Naive thymus-derived CD4-positive, alpha-beta T cell (primary cell): ENCODE measurements at regions not wholly inside any gene's neighbourhood (a gene's known extent, or its start where the extent isn't known, plus 50 kb on each side); places are given as distances from the start of the nearest gene placed in this dataset.

Source experiments
- ATAC-seq: fragments of 150-1000 bp; cut with Tn5 transposase; 2 replicates; pipeline ENCODE4 v1.10.0; 2021; ENCODE audit warnings: mild to moderate bottlenecking, moderate library complexity
- CTCF ChIA-PET: fragments of 350-600 bp; sonication (Branson Sonifier 250); formaldehyde crosslinking; loops from one replicate; lab custom pipeline; 2021; ENCODE audit warnings: antibody characterized with exemption; lab: Charles Lee
- POLR2A ChIA-PET: fragments of 350-600 bp; sonication (Branson Sonifier 250); formaldehyde crosslinking; loops from one replicate; lab custom pipeline; 2021; ENCODE audit warnings: antibody characterized with exemption, inconsistent platforms; lab: Charles Lee
- DNase-seq, 9 donors: peaks; one replicate each; pipeline versions ENCODE4 v3.0.0 to v3.0.0-alpha.2; 2020 to 2022; ENCODE audit warnings: mixed read lengths in 1 of 9
- H3K27ac ChIP-seq: one replicate; pipeline ENCODE4 v1.7.0; 2013; ENCODE audit warnings: mild to moderate bottlenecking, low read depth, low read length, moderate library complexity
- H3K27me3 ChIP-seq, 2 donors: one replicate each; pipeline ENCODE4 v1.7.0; 2013; ENCODE audit warnings: low read length in 2 of 2, mild to moderate bottlenecking in 2 of 2, moderate library complexity in 2 of 2; ENCODE audit not compliant: control insufficient read depth in 2 of 2, insufficient read depth in 2 of 2
- H3K36me3 ChIP-seq, 3 experiments: 1 replicate in 2 of 3; 2 replicates in 1 of 3; pipeline ENCODE4 v1.7.0; 2013; ENCODE audit warnings: low read length in 3 of 3, mild to moderate bottlenecking in 3 of 3, moderate library complexity in 1 of 3; ENCODE audit not compliant: insufficient read depth in 3 of 3, control insufficient read depth in 2 of 3
- H3K4me1 ChIP-seq, 2 donors: one replicate each; pipeline ENCODE4 v1.7.0; 2013; ENCODE audit warnings: low read length in 2 of 2, mild to moderate bottlenecking in 2 of 2, moderate library complexity in 1 of 2; ENCODE audit not compliant: control insufficient read depth in 2 of 2, insufficient read depth in 2 of 2
- H3K4me3 ChIP-seq: 2 replicates; pipeline ENCODE4 v1.7.0; 2013; ENCODE audit warnings: mild to moderate bottlenecking, low read length
- H3K9me3 ChIP-seq, 3 experiments: 1 replicate in 2 of 3; 2 replicates in 1 of 3; pipeline ENCODE4 v1.7.0; 2013; ENCODE audit warnings: low read length in 3 of 3; ENCODE audit not compliant: control insufficient read depth in 2 of 3
- H3K27ac Mint-ChIP-seq, 9 donors: one replicate each; pipeline ENCODE4 v1.8.0; 2020 to 2022; ENCODE audit warnings: mixed read lengths in 9 of 9, mild to moderate bottlenecking in 8 of 9, moderate library complexity in 5 of 9, inconsistent platforms in 2 of 9
- H3K27me3 Mint-ChIP-seq, 5 donors: one replicate each; pipeline ENCODE4 v1.8.0; 2021 to 2022; ENCODE audit warnings: mixed read lengths in 5 of 5, mild to moderate bottlenecking in 1 of 5
- H3K36me3 Mint-ChIP-seq, 5 donors: one replicate each; pipeline ENCODE4 v1.8.0; 2020 to 2022; ENCODE audit warnings: mixed read lengths in 5 of 5, mild to moderate bottlenecking in 3 of 5, inconsistent platforms in 1 of 5
- H3K4me1 Mint-ChIP-seq, 7 donors: one replicate each; pipeline ENCODE4 v1.8.0; 2020 to 2022; ENCODE audit warnings: mixed read lengths in 7 of 7, mild to moderate bottlenecking in 3 of 7, inconsistent platforms in 1 of 7
- H3K4me3 Mint-ChIP-seq, 10 donors: one replicate each; pipeline ENCODE4 v1.8.0; 2020 to 2022; ENCODE audit warnings: mild to moderate bottlenecking in 10 of 10, mixed read lengths in 10 of 10, moderate library complexity in 6 of 10, inconsistent platforms in 2 of 10
- H3K9me3 Mint-ChIP-seq, 11 donors: one replicate each; pipeline ENCODE4 v1.8.0; 2020 to 2022; ENCODE audit warnings: mixed read lengths in 11 of 11, mild to moderate bottlenecking in 4 of 11, inconsistent platforms in 1 of 11, moderate library complexity in 1 of 11
- intact Hi-C, 2 donors: fragments of 100-400 bp; cut with micrococcal nuclease; formaldehyde crosslinking; loops; one replicate each; pipeline ENCODE4 v1.15.1; 2023

- no peaks in the 10 kb centered on the region for H3K36me3 Mint-ChIP-seq
These were observed 81.7 kb upstream of the ARHGEF7 start for GRCh38 chr13:111033172-111034130.

GRCh38 chr13:111031531-111031961 is 83.6 kb upstream of the ARHGEF7 start:
- Mint-ChIP-seq H3K4me1 (no peaks in the 10 kb centered on the region), H3K9me3 (no peaks in the 10 kb centered on the region), H3K36me3 (no peaks in the 10 kb centered on the region), H3K27ac (no peak overlapping the region), H3K4me3 (no peak overlapping the region), H3K27me3 (peaks cover 8 to 36% (median 32%) of the 10 kb centered on the region in 5 donors)
- Histone ChIP-seq H3K27ac (no peak overlapping the region), H3K9me3 (no peaks in the 10 kb centered on the region), H3K4me3 (no peak overlapping the region), H3K27me3 (no peaks in the 10 kb centered on the region), H3K36me3 (no peaks in the 10 kb centered on the region), H3K4me1 (no peaks in the 10 kb centered on the region)
- DNase-seq (no peak), ATAC-seq (no peak)
- ChIA-PET POLR2A (no interaction called here), CTCF (no interaction called here)
- intact Hi-C loops, result no loop called here

More at GRCh38 chr13:111033172-111034130, 81.7 kb upstream of the ARHGEF7 start:
- Mint-ChIP-seq H3K27me3 (peaks cover 13 to 32% (median 28%) of the 10 kb centered on the region in 5 donors), H3K9me3 (no peaks in the 10 kb centered on the region), H3K4me1 (no peaks in the 10 kb centered on the region), H3K4me3 (no peak overlapping the region), H3K27ac (no peak overlapping the region)
- no peaks in the 10 kb centered on the region for H3K9me3 ChIP-seq
- no peak overlapping the region for H3K4me3 ChIP-seq
- no peaks in the 10 kb centered on the region for H3K27me3 ChIP-seq
- H3K4me1 ChIP-seq, result no peaks in the 10 kb centered on the region
- ATAC-seq (no peak), DNase-seq (no peak)
- ChIA-PET CTCF (no interaction called here), POLR2A (no interaction called here)
- H3K27ac ChIP-seq, result no peak overlapping the region
- intact Hi-C loops, result no loop called here
- no peaks in the 10 kb centered on the region for H3K36me3 ChIP-seq

GRCh38 chr13:111029957-111030609 is 85.0 kb upstream of the ARHGEF7 start:
- CTCF ChIA-PET, result no interaction called here
- no peaks in the 10 kb centered on the region for H3K4me1 Mint-ChIP-seq
- peaks cover 8 to 40% (median 31%) of the 10 kb centered on the region in 5 donors for H3K27me3 Mint-ChIP-seq
- Histone ChIP-seq H3K4me1 (no peaks in the 10 kb centered on the region), H3K4me3 (no peak overlapping the region), H3K9me3 (no peaks in the 10 kb centered on the region), H3K27ac (no peak overlapping the region), H3K36me3 (no peaks in the 10 kb centered on the region), H3K27me3 (no peaks in the 10 kb centered on the region)
- H3K4me3 Mint-ChIP-seq, result no peak overlapping the region
- no peak for DNase-seq
- ATAC-seq, result no peak
- H3K9me3 Mint-ChIP-seq, result no peaks in the 10 kb centered on the region
- no peak overlapping the region for H3K27ac Mint-ChIP-seq
- intact Hi-C loops, result no loop called here
- H3K36me3 Mint-ChIP-seq, result no peaks in the 10 kb centered on the region
- POLR2A ChIA-PET, result no interaction called here

- CTCF ChIA-PET, result no interaction called here
- Histone ChIP-seq H3K4me3 (no peak overlapping the region), H3K36me3 (no peaks in the 10 kb centered on the region), H3K9me3 (no peaks in the 10 kb centered on the region), H3K4me1 (no peaks in the 10 kb centered on the region), H3K27ac (no peak overlapping the region), H3K27me3 (no peaks in the 10 kb centered on the region)
- Mint-ChIP-seq H3K9me3 (peaks cover 0 to 8% (median 0%) of the 10 kb centered on the region in 11 donors), H3K36me3 (peaks cover 0 to 2% (median 0%) of the 10 kb centered on the region in 5 donors), H3K27me3 (peaks cover 21 to 40% (median 37%) of the 10 kb centered on the region in 5 donors), H3K4me3 (no peak overlapping the region), H3K27ac (no peak overlapping the region), H3K4me1 (no peaks in the 10 kb centered on the region)
- no peak for DNase-seq
- intact Hi-C loops, result no loop called here
- POLR2A ChIA-PET, result no interaction called here
- ATAC-seq, result no peak
These were observed 87.4 kb upstream of the ARHGEF7 start for GRCh38 chr13:111027458-111028439.

GRCh38 chr13:111025310-111025709 is 89.8 kb upstream of the ARHGEF7 start:
- H3K27me3 Mint-ChIP-seq, result peaks cover 20 to 52% (median 39%) of the 10 kb centered on the region in 5 donors
- DNase-seq (no peak), ATAC-seq (no peak)
- POLR2A ChIA-PET, result no interaction called here
- peaks cover 0 to 8% (median 5%) of the 10 kb centered on the region in 5 donors for H3K36me3 Mint-ChIP-seq
- H3K4me3 Mint-ChIP-seq, result no peak overlapping the region
- H3K36me3 ChIP-seq, result no peaks in the 10 kb centered on the region
- H3K4me1 Mint-ChIP-seq, result no peaks in the 10 kb centered on the region
- H3K27ac Mint-ChIP-seq, result no peak overlapping the region
- peaks cover 0 to 13% (median 0%) of the 10 kb centered on the region in 3 experiments for H3K9me3 ChIP-seq
- CTCF ChIA-PET, result no interaction called here
- peaks cover 0 to 30% (median 15%) of the 10 kb centered on the region in 11 donors for H3K9me3 Mint-ChIP-seq
- no peaks in the 10 kb centered on the region for H3K4me1 ChIP-seq
- no peaks in the 10 kb centered on the region for H3K27me3 ChIP-seq
- H3K27ac ChIP-seq, result no peak overlapping the region
- no peak overlapping the region for H3K4me3 ChIP-seq
- intact Hi-C loops, result no loop called here

GRCh38 chr13:111022886-111023285 is 92.2 kb upstream of the ARHGEF7 start:
- peaks cover 8 to 39% (median 29%) of the 10 kb centered on the region in 5 donors for H3K27me3 Mint-ChIP-seq
- H3K36me3 ChIP-seq, result no peaks in the 10 kb centered on the region
- peaks cover 0 to 35% (median 15%) of the 10 kb centered on the region in 11 donors for H3K9me3 Mint-ChIP-seq
- DNase-seq, result no peak
- no peaks in the 10 kb centered on the region for H3K4me1 ChIP-seq
- H3K4me3 ChIP-seq, result no peak overlapping the region
- H3K36me3 Mint-ChIP-seq, result peaks cover 0 to 8% (median 5%) of the 10 kb centered on the region in 5 donors
- H3K27ac Mint-ChIP-seq, result no peak overlapping the region
- no peaks in the 10 kb centered on the region for H3K4me1 Mint-ChIP-seq
- no peaks in the 10 kb centered on the region for H3K27me3 ChIP-seq
- ChIA-PET POLR2A (no interaction called here), CTCF (no interaction called here)
- H3K27ac ChIP-seq, result no peak overlapping the region
- no peak overlapping the region for H3K4me3 Mint-ChIP-seq
- peaks cover 0 to 19% (median 0%) of the 10 kb centered on the region in 3 experiments for H3K9me3 ChIP-seq
- no peak for ATAC-seq
- intact Hi-C loops, result no loop called here
